WTC11 (cell line): ENCODE measurements at regions not wholly inside any gene's neighbourhood (a gene's known extent, or its start where the extent isn't known, plus 50 kb on each side); places are given as distances from the start of the nearest gene placed in this dataset.

Experiments
- ATAC-seq: fragments of 200-7000 bp; cut with Tn5 transposase; 2 replicates; pipeline ENCODE4 v1.10.0; 2021; ENCODE audit warnings: mild to moderate bottlenecking, moderate library complexity
- CTCF ChIA-PET: fragments of 300-600 bp; sonication (Branson Sonifier 250); formaldehyde crosslinking; loops from one replicate; lab custom pipeline; 2021; ENCODE audit warnings: antibody characterized with exemption; lab: Charles Lee
- POLR2A ChIA-PET: fragments of 350-600 bp; sonication (Branson Sonifier 250); formaldehyde crosslinking; loops from one replicate; lab custom pipeline; 2021; ENCODE audit warnings: antibody characterized with exemption; lab: Charles Lee
- DNase-seq: peaks from one replicate; pipeline ENCODE4 v3.0.0; 2021; ENCODE audit warnings: low spot score
- H3K27ac Mint-ChIP-seq: 2 replicates; pipeline ENCODE4 v1.8.0; 2021; ENCODE audit warnings: mixed read lengths
- H3K27me3 Mint-ChIP-seq: 2 replicates; pipeline ENCODE4 v1.8.0; 2021; ENCODE audit warnings: low read depth, mild to moderate bottlenecking, moderate library complexity, mixed read lengths
- H3K36me3 Mint-ChIP-seq: 2 replicates; pipeline ENCODE4 v1.8.0; 2021; ENCODE audit warnings: mixed read lengths
- H3K4me1 Mint-ChIP-seq: 2 replicates; pipeline ENCODE4 v1.8.0; 2022; ENCODE audit warnings: mixed read lengths
- H3K4me3 Mint-ChIP-seq: 2 replicates; pipeline ENCODE4 v1.8.0; 2021; ENCODE audit warnings: mild to moderate bottlenecking, moderate library complexity, mixed read lengths
- H3K9me3 Mint-ChIP-seq: 2 replicates; pipeline ENCODE4 v1.8.0; 2021; ENCODE audit warnings: mixed read lengths
- ARID4B ChIP-seq: sonication (generic); formaldehyde crosslinking; IDR thresholded peaks from 2 replicates; pipeline ENCODE4 v1.8.0; 2023; ENCODE audit warnings: missing genetic modification reagents, mild to moderate bottlenecking, borderline replicate concordance
- FOXP1 ChIP-seq: sonication (generic); formaldehyde crosslinking; IDR thresholded peaks from 2 replicates; pipeline ENCODE4 v1.8.0; 2022; ENCODE audit warnings: missing genetic modification reagents, mild to moderate bottlenecking, moderate library complexity, borderline replicate concordance
- GABPB1 ChIP-seq: sonication (generic); formaldehyde crosslinking; IDR thresholded peaks from 2 replicates; pipeline ENCODE4 v1.8.1; 2023; ENCODE audit warnings: mild to moderate bottlenecking, missing genetic modification reagents
- IRF1 ChIP-seq: sonication (generic); formaldehyde crosslinking; IDR thresholded peaks from 2 replicates; pipeline ENCODE4 v1.8.0; 2023; ENCODE audit warnings: missing genetic modification reagents
- IRF2 ChIP-seq: sonication (generic); formaldehyde crosslinking; IDR thresholded peaks from 2 replicates; pipeline ENCODE4 v1.8.0; 2022; ENCODE audit warnings: low read depth, missing genetic modification reagents, borderline replicate concordance
- NR1H2 ChIP-seq: sonication (generic); formaldehyde crosslinking; IDR thresholded peaks from 2 replicates; pipeline ENCODE4 v1.9.0; 2021; ENCODE audit warnings: mild to moderate bottlenecking, moderate library complexity, missing genetic modification reagents
- NR2C2 ChIP-seq: sonication (generic); formaldehyde crosslinking; IDR thresholded peaks from 2 replicates; pipeline ENCODE4 v1.8.0; 2022; ENCODE audit warnings: mild to moderate bottlenecking, missing genetic modification reagents
- TEAD4 ChIP-seq: sonication (generic); formaldehyde crosslinking; IDR thresholded peaks from 2 replicates; pipeline ENCODE4 v1.8.0; 2022; ENCODE audit warnings: mild to moderate bottlenecking, missing genetic modification reagents
- TP53 ChIP-seq: sonication (generic); formaldehyde crosslinking; IDR thresholded peaks from 2 replicates; pipeline ENCODE4 v1.8.1; 2023; ENCODE audit warnings: mild to moderate bottlenecking, missing genetic modification reagents
- ZNF232 ChIP-seq: sonication (generic); formaldehyde crosslinking; IDR thresholded peaks from 2 replicates; pipeline ENCODE4 v1.8.0; 2022; ENCODE audit warnings: mild to moderate bottlenecking, missing genetic modification reagents
- ZNF423 ChIP-seq: fragments of 250-450 bp; sonication (Bioruptor Pico); IDR thresholded peaks from 2 replicates; pipeline ENCODE4 v2.1.2; 2022; ENCODE audit warnings: mild to moderate bottlenecking, moderate library complexity
- ZNF425 ChIP-seq: fragments of 250-450 bp; sonication (Bioruptor Pico); conservative IDR thresholded peaks from 2 replicates; pipeline ENCODE4 v1.9.0; 2021; ENCODE audit warnings: mild to moderate bottlenecking
- TF ChIP-seq, protein P1 (sequence below): fragments of 250-450 bp; sonication (Bioruptor Pico); IDR thresholded peaks from 2 replicates; pipeline ENCODE4 v2.1.2; 2022; ENCODE audit warnings: mild to moderate bottlenecking, moderate library complexity
- TF ChIP-seq, protein P2 (sequence below): sonication (generic); formaldehyde crosslinking; IDR thresholded peaks from 2 replicates; pipeline ENCODE4 v1.8.1; 2023; ENCODE audit warnings: mild to moderate bottlenecking, missing genetic modification reagents, borderline replicate concordance
- TF ChIP-seq, protein P3 (sequence below): sonication (generic); formaldehyde crosslinking; IDR thresholded peaks from 2 replicates; pipeline ENCODE4 v1.8.1; 2023; ENCODE audit warnings: mild to moderate bottlenecking, missing genetic modification reagents

DNA sequence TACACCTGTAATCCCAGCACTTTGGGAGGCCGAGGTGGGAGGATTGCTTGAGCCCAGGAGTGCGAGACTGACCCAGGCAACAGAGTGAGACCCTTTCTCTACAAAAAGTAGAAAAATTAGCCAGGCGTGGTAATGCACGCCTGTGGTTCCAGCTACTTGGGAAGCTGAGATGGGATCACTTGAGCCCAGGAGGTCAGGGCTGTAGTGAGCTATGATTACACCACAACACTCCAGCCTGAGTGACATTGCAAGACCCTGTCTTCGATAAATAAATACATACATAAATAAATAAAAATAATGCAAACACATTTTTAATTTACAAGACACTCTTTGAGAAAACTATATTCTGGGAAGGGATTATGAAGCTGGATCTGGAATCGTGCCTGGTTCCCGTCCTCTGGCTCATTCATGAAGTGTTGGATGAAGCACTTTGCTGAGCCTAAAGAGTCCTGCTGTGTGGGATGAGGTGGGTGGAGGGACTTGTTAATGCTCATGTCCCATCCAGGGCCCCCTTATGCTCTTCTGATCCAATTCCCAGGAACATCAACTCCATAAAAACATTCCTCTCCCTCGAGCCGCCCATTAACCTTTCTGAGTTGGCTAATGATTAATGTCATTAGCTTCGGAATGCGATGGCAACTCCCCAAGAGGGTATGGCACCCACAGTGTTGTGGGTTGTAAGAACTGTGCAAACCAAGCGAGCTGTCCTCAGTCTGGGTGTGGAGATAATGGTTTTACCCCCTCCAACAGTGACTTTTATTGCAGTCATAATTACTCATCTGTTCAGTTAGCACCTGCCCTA, 236.3 kb downstream of the BAMBI start (continued):
- no peak for TF ChIP-seq ZNF425 (CRISPR knock-in tag)
- TF ChIP-seq IRF1 (CRISPR knock-in tag): no peak
- TF ChIP-seq, protein P1, sequence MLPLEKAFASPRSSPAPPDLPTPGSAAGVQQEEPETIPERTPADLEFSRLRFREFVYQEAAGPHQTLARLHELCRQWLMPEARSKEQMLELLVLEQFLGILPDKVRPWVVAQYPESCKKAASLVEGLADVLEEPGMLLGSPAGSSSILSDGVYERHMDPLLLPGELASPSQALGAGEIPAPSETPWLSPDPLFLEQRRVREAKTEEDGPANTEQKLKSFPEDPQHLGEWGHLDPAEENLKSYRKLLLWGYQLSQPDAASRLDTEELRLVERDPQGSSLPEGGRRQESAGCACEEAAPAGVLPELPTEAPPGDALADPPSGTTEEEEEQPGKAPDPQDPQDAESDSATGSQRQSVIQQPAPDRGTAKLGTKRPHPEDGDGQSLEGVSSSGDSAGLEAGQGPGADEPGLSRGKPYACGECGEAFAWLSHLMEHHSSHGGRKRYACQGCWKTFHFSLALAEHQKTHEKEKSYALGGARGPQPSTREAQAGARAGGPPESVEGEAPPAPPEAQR (CRISPR knock-in tag): no peak
- no peak for TF ChIP-seq TP53 (CRISPR knock-in tag)
- no peak for TF ChIP-seq GABPB1
- no peak for TF ChIP-seq IRF2 (CRISPR knock-in tag)
- no peak for TF ChIP-seq TEAD4 (CRISPR knock-in tag)
- TF ChIP-seq, all 79 proteins: peak for 0

- no peak for ATAC-seq
- H3K27me3 Mint-ChIP-seq: no peaks in the 10 kb centered on the region
- H3K9me3 Mint-ChIP-seq: no peaks in the 10 kb centered on the region
- ChIA-PET POLR2A (no interaction called here), CTCF (no interaction called here)
- H3K36me3 Mint-ChIP-seq: no peaks in the 10 kb centered on the region
- H3K4me3 Mint-ChIP-seq: no peak overlapping the region
- DNase-seq: no peak
- H3K4me1 Mint-ChIP-seq: no peaks in the 10 kb centered on the region
- H3K27ac Mint-ChIP-seq: no peak overlapping the region
- TF ChIP-seq NR2C2 (CRISPR knock-in tag) (no peak), ZNF232 (no peak), FOXP1 (no peak), NR1H2 (CRISPR knock-in tag) (no peak), IRF1 (CRISPR knock-in tag) (no peak), ZNF423 (no peak), ARID4B (CRISPR knock-in tag) (no peak), ZNF425 (CRISPR knock-in tag) (no peak)
- TF ChIP-seq, protein P2, sequence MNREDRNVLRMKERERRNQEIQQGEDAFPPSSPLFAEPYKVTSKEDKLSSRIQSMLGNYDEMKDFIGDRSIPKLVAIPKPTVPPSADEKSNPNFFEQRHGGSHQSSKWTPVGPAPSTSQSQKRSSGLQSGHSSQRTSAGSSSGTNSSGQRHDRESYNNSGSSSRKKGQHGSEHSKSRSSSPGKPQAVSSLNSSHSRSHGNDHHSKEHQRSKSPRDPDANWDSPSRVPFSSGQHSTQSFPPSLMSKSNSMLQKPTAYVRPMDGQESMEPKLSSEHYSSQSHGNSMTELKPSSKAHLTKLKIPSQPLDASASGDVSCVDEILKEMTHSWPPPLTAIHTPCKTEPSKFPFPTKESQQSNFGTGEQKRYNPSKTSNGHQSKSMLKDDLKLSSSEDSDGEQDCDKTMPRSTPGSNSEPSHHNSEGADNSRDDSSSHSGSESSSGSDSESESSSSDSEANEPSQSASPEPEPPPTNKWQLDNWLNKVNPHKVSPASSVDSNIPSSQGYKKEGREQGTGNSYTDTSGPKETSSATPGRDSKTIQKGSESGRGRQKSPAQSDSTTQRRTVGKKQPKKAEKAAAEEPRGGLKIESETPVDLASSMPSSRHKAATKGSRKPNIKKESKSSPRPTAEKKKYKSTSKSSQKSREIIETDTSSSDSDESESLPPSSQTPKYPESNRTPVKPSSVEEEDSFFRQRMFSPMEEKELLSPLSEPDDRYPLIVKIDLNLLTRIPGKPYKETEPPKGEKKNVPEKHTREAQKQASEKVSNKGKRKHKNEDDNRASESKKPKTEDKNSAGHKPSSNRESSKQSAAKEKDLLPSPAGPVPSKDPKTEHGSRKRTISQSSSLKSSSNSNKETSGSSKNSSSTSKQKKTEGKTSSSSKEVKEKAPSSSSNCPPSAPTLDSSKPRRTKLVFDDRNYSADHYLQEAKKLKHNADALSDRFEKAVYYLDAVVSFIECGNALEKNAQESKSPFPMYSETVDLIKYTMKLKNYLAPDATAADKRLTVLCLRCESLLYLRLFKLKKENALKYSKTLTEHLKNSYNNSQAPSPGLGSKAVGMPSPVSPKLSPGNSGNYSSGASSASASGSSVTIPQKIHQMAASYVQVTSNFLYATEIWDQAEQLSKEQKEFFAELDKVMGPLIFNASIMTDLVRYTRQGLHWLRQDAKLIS (CRISPR knock-in tag): no peak
- TF ChIP-seq, protein P3, sequence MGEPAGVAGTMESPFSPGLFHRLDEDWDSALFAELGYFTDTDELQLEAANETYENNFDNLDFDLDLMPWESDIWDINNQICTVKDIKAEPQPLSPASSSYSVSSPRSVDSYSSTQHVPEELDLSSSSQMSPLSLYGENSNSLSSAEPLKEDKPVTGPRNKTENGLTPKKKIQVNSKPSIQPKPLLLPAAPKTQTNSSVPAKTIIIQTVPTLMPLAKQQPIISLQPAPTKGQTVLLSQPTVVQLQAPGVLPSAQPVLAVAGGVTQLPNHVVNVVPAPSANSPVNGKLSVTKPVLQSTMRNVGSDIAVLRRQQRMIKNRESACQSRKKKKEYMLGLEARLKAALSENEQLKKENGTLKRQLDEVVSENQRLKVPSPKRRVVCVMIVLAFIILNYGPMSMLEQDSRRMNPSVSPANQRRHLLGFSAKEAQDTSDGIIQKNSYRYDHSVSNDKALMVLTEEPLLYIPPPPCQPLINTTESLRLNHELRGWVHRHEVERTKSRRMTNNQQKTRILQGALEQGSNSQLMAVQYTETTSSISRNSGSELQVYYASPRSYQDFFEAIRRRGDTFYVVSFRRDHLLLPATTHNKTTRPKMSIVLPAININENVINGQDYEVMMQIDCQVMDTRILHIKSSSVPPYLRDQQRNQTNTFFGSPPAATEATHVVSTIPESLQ: no peak
These were observed 237.4 kb downstream of the BAMBI start for GRCh38 chr10:28914701-28915100.
